Activated T-cell treated with anti-CD3 and anti-CD28 coated beads, Interleukin-2, amount 50 U/mL, for 72 hours (primary cell): ENCODE measurements at regions not wholly inside any gene's neighbourhood (a gene's known extent, or its start where the extent isn't known, plus 50 kb on each side); places are given as distances from the start of the nearest gene placed in this dataset.
A peak's percentile ranks its signal among the peaks of the same experiment; 100 is the strongest.
"Not testable (repeated sequence)": the region's sequence is repeated elsewhere in the genome, so short reads cannot be mapped to it uniquely, and the experiment has no call there.

Source experiments
- ATAC-seq, 2 donors: fragments of 150-1000 bp; cut with Tn5 transposase; replicated peaks in 1 of 2; 2 replicates each; pipeline ENCODE4 v1.10.0; 2021; ENCODE audit warnings: moderate library complexity in 2 of 2, mild to moderate bottlenecking in 1 of 2
- DNase-seq, 2 donors: peaks; one replicate each; pipeline ENCODE4 v3.0.0; 2021 to 2022; ENCODE audit warnings: mixed read lengths in 1 of 2
- H3K27ac Mint-ChIP-seq: one replicate; pipeline ENCODE4 v1.8.0; 2022; ENCODE audit warnings: mild to moderate bottlenecking, moderate library complexity, mixed read lengths
- H3K27me3 Mint-ChIP-seq: one replicate; pipeline ENCODE4 v1.8.0; 2022; ENCODE audit warnings: low read depth, mixed read lengths
- H3K36me3 Mint-ChIP-seq, 2 donors: one replicate each; pipeline ENCODE4 v1.8.0; 2022; ENCODE audit warnings: mixed read lengths in 2 of 2, mild to moderate bottlenecking in 1 of 2; ENCODE audit not compliant: insufficient read depth in 2 of 2
- H3K4me1 Mint-ChIP-seq: one replicate; pipeline ENCODE4 v1.8.0; 2022; ENCODE audit warnings: low read depth, mixed read lengths
- H3K4me3 Mint-ChIP-seq, 2 donors: one replicate each; pipeline ENCODE4 v1.8.0; 2022; ENCODE audit warnings: mild to moderate bottlenecking in 2 of 2, mixed read lengths in 2 of 2, moderate library complexity in 2 of 2
- H3K9me3 Mint-ChIP-seq, 2 donors: one replicate each; pipeline ENCODE4 v1.8.0; 2022; ENCODE audit warnings: mixed read lengths in 2 of 2

GRCh38 chr7:24378871-24379616 is 95.1 kb downstream of the NPY start:
- H3K27ac Mint-ChIP-seq: no peak overlapping the region
- H3K27me3 Mint-ChIP-seq: peaks cover 8% of the 10 kb centered on the region
- no peak for ATAC-seq
- no peaks in the 10 kb centered on the region for H3K4me1 Mint-ChIP-seq
- no peaks in the 10 kb centered on the region for H3K9me3 Mint-ChIP-seq
- no peaks in the 10 kb centered on the region for H3K36me3 Mint-ChIP-seq
- no peak overlapping the region for H3K4me3 Mint-ChIP-seq
- no peak for DNase-seq

DNA sequence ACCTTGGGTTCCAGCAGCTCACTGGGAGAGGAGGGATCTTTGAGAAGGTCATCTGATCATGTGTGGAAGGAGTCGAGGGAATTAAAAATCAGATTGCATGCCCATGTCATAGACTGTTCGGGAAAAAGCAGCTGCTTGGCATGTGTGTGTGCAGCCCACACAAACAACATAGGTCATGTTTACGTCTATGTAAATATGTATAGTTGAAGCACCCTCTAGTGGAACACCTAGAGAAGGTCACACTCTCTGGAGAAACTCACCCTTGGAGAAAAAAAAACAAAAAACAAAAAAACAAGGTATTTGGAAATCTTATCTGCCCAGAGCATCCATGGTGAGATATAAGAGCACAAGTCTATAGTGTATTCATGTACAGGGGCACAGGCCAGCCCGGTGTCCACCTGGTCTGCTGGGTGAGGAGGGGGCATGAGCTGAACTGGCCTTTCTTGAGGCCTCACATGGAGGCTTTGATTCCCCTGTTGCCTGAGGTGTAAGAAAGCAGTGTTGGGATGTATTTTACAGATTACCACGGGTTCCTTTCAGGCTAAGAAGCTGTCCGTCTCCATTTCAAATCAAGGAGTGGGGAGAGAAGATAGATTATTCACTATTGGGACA is 98.0 kb downstream of the NPY start:
- Mint-ChIP-seq H3K36me3 (no peaks in the 10 kb centered on the region), H3K4me1 (no peaks in the 10 kb centered on the region), H3K27me3 (peaks cover 8% of the 10 kb centered on the region), H3K27ac (no peak overlapping the region), H3K4me3 (no peak overlapping the region), H3K9me3 (no peaks in the 10 kb centered on the region)
- DNase-seq (no peak), ATAC-seq (peak; percentile 51 to 66)

DNA sequence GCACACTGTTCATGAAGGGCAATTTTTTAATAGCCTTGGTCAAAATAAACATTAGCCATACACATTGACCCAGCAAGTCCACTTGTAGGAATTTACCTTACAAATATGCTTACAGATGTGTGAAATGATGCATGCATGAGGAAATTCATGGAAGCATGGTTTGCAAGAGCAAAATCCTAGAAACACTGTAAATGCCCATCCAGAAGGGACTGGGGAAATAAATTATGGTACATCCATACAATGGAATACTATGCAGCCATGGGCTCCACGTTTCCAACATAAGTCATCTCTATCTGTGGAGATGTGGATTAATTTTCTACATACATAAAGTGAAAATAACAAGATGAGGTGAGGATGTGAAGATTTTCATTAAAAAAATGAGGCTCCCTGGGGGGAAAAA is 99.1 kb downstream of the NPY start:
- ATAC-seq: no peak
- no peak overlapping the region for H3K27ac Mint-ChIP-seq
- no peak overlapping the region for H3K4me3 Mint-ChIP-seq
- H3K4me1 Mint-ChIP-seq: no peaks in the 10 kb centered on the region
- H3K36me3 Mint-ChIP-seq: no peaks in the 10 kb centered on the region
- H3K9me3 Mint-ChIP-seq: no peaks in the 10 kb centered on the region
- DNase-seq: no peak
- H3K27me3 Mint-ChIP-seq: peaks cover 8% of the 10 kb centered on the region

DNA sequence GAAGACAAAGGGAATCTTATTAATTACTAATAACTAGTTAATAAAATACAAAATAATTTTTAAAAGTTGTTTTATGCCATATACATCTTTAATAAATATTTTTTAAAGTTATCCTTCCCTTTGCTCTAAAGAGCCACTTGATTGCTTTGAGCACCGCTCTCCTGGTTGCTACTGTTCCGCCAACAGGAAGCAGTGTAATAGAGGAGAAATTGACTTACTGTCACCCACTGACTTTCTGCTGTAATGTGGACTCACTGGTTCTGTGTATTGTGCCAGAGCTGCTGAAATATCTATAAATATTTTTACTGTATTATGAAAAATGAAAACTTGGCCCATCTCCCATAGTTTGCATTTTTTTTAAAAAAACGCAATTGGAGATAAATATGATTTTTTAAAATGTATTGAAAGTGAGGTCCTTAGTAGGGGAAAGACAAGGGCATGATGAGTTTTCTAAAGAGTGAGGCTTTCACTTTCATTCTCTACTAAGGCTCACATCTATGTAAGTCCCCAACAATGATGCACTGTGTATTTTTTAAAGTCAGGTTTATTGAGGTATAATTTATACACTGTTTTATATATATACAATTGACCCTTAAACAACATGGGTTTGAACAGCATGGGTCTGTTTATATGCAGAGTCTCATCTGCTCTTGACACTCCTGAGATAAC is 100.5 kb downstream of the NPY start:
- H3K4me1 Mint-ChIP-seq: no peaks in the 10 kb centered on the region
- no peaks in the 10 kb centered on the region for H3K9me3 Mint-ChIP-seq
- ATAC-seq (peak in 1 of 2 donors; percentile 40), DNase-seq (no peak)
- H3K36me3 Mint-ChIP-seq: no peaks in the 10 kb centered on the region
- H3K27me3 Mint-ChIP-seq: peaks cover 8% of the 10 kb centered on the region
- H3K27ac Mint-ChIP-seq: no peak overlapping the region
- no peak overlapping the region for H3K4me3 Mint-ChIP-seq

- ATAC-seq (no peak), DNase-seq (no peak)
- no peaks in the 10 kb centered on the region for H3K9me3 Mint-ChIP-seq
- H3K27ac Mint-ChIP-seq: no peak overlapping the region
- H3K27me3 Mint-ChIP-seq: no peaks in the 10 kb centered on the region
- H3K4me3 Mint-ChIP-seq: no peak overlapping the region
- H3K36me3 Mint-ChIP-seq: no peaks in the 10 kb centered on the region
- no peaks in the 10 kb centered on the region for H3K4me1 Mint-ChIP-seq
These were observed 104.2 kb downstream of the NPY start for GRCh38 chr7:24388212-24388611.

DNA sequence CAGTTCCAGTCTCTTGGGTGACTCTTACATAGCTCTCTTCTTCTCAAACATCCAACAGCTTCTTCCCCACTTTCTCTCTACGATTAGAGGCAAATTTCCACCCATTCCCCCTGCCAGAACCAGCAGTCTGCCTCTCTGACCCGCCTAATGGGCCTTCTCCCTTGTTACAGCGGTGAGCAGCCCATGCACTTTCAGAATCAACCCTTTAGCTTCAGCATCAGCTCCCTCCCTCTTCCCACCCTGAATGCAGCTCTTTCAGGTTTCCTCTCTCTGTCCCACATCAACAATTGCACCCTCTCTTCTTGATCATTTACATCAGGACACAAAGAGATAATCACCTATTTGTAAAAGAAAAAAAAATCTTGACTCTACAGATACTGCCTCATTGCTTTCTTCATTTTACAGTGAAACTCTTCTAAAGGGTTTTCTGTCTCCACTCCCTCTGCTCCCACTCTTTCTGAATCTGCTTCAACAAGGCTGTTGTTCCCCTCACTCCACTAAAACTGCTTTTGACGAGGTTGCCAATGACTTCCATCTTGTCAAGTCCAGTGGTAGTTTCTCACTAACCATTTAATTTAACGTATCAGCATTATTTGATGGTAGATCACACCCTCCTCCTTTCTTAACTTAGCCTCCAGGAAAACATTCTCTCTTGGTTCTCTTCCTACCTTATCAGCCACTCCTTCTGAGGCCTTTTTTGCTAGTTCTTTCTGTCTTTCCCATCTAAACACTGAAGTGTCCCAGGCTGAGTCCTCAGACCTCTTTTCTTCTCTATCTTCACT is 106.6 kb downstream of the NPY start:
- no peaks in the 10 kb centered on the region for H3K36me3 Mint-ChIP-seq
- H3K4me3 Mint-ChIP-seq: no peak overlapping the region
- H3K27ac Mint-ChIP-seq: no peak overlapping the region

GRCh38 chr7:24392774-24393173 is 108.8 kb downstream of the NPY start:
- no peaks in the 10 kb centered on the region for H3K4me1 Mint-ChIP-seq
- DNase-seq: no peak
- no peaks in the 10 kb centered on the region for H3K36me3 Mint-ChIP-seq
- no peak overlapping the region for H3K4me3 Mint-ChIP-seq
- H3K27me3 Mint-ChIP-seq: peaks cover 5% of the 10 kb centered on the region
- no peaks in the 10 kb centered on the region for H3K9me3 Mint-ChIP-seq
- ATAC-seq: no peak
- H3K27ac Mint-ChIP-seq: no peak overlapping the region

More for the DNA sequence above, 106.6 kb downstream of the NPY start:
- ATAC-seq (no peak), DNase-seq (no peak)
- H3K4me1 Mint-ChIP-seq: no peaks in the 10 kb centered on the region
- no peaks in the 10 kb centered on the region for H3K9me3 Mint-ChIP-seq
- H3K27me3 Mint-ChIP-seq: peaks cover 5% of the 10 kb centered on the region

DNA sequence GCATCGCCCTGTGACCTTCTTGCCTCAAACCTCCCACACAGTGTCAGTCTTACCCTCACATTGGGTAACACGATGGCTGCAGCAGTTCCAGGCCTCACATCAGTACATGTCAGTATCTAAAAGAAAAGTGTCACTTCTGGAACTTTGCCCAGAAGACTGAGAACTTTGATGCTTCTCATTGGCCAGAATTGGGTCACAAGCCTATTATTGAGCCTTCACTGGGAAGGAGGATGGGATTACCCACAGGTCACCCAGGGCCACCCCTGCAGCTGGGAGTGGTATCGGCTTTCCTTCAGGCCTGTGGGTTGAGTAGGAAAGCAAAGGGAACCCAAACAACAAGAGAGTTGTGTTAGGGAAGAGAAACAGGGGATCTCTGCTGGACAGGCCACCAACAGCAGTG is 111.5 kb downstream of the NPY start:
- no peak overlapping the region for H3K4me3 Mint-ChIP-seq
- ATAC-seq (no peak), DNase-seq (no peak)
- H3K4me1 Mint-ChIP-seq: no peaks in the 10 kb centered on the region
- H3K36me3 Mint-ChIP-seq: no peaks in the 10 kb centered on the region
- no peak overlapping the region for H3K27ac Mint-ChIP-seq
- no peaks in the 10 kb centered on the region for H3K9me3 Mint-ChIP-seq
- peaks cover 5% of the 10 kb centered on the region for H3K27me3 Mint-ChIP-seq

GRCh38 chr7:24396387-24396786 is 112.4 kb downstream of the NPY start:
- H3K4me1 Mint-ChIP-seq, H3K27ac Mint-ChIP-seq, H3K9me3 Mint-ChIP-seq, H3K36me3 Mint-ChIP-seq, DNase-seq, ATAC-seq, H3K4me3 Mint-ChIP-seq, H3K27me3 Mint-ChIP-seq: not testable (repeated sequence)

- no peaks in the 10 kb centered on the region for H3K27me3 Mint-ChIP-seq
- no peak for DNase-seq
- no peaks in the 10 kb centered on the region for H3K36me3 Mint-ChIP-seq
- no peaks in the 10 kb centered on the region for H3K9me3 Mint-ChIP-seq
- peaks cover 7% of the 10 kb centered on the region for H3K4me1 Mint-ChIP-seq
- ATAC-seq: no peak
- H3K4me3 Mint-ChIP-seq: no peak overlapping the region
- no peak overlapping the region for H3K27ac Mint-ChIP-seq
These were observed 117.9 kb downstream of the NPY start for GRCh38 chr7:24401628-24402593.

DNA sequence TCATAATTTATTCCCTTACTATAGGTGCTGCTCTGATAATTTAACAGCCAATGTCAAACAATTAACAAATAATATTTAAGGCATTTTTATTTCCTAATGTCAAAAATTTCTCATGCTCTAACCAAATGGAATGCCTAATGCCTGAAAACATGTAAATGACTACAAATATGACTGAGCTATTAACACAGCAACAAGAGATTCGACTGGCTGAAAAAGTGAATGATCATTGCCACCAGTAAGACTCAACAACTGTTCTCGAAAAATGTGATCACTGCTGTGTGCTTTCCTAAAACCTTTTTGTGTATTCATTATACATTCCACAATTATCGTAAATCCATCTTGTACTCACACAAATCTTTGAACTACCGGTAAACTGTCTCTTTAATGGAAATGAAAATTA is 118.7 kb downstream of the NPY start:
- no peak overlapping the region for H3K27ac Mint-ChIP-seq
- no peak for DNase-seq
- no peaks in the 10 kb centered on the region for H3K27me3 Mint-ChIP-seq
- H3K36me3 Mint-ChIP-seq: no peaks in the 10 kb centered on the region
- H3K9me3 Mint-ChIP-seq: no peaks in the 10 kb centered on the region
- peaks cover 7% of the 10 kb centered on the region for H3K4me1 Mint-ChIP-seq
- ATAC-seq: no peak
- no peak overlapping the region for H3K4me3 Mint-ChIP-seq

GRCh38 chr7:24403557-24403956 is 119.6 kb downstream of the NPY start:
- no peak overlapping the region for H3K4me3 Mint-ChIP-seq
- DNase-seq (no peak), ATAC-seq (no peak)
- H3K27me3 Mint-ChIP-seq: no peaks in the 10 kb centered on the region
- no peaks in the 10 kb centered on the region for H3K36me3 Mint-ChIP-seq
- no peaks in the 10 kb centered on the region for H3K9me3 Mint-ChIP-seq
- H3K27ac Mint-ChIP-seq: no peak overlapping the region
- H3K4me1 Mint-ChIP-seq: peaks cover 7% of the 10 kb centered on the region
